ENCODE measurements at regions not wholly inside any gene's neighbourhood (a gene's known extent, or its start where the extent isn't known, plus 50 kb on each side); places are given as distances from the start of the nearest gene placed in this dataset.

- Histone ChIP-seq H3K4me3 (ENCODE audit: insufficient read depth, low read length, poor library complexity, severe bottlenecking) (no peak overlapping the region), H3K79me2 (ENCODE audit: insufficient read depth, low read length) (no peaks in the 10 kb centered on the region), H3K27ac (ENCODE audit: low read depth, low read length) (no peak overlapping the region), H3K36me3 (ENCODE audit: low read length) (no peaks in the 10 kb centered on the region), H3K4me2 (ENCODE audit: low read depth, low read length, poor library complexity, severe bottlenecking) (no peak overlapping the region), H3K9ac (ENCODE audit: low read length) (no peak overlapping the region), H3K9me2 (replicated peaks; ENCODE audit: insufficient read depth, low read length) (no peaks in the 10 kb centered on the region), H3K9me3 (ENCODE audit: insufficient read depth, low read length) (no peaks in the 10 kb centered on the region), H3F3A (ENCODE audit: insufficient read depth) (no peaks in the 10 kb centered on the region), H4K20me1 (ENCODE audit: low read depth, low read length) (no peaks in the 10 kb centered on the region), H3K27me3 (ENCODE audit: low read length) (no peaks in the 10 kb centered on the region), H2AFZ (ENCODE audit: low read depth, low read length, severe bottlenecking) (no peak overlapping the region)
- TF ChIP-seq CTCF (IDR thresholded peaks at IDR 0.05; ENCODE audit: insufficient read depth, low read length, poor library complexity, severe bottlenecking), result no peak
- TF ChIP-seq EZH2phosphoT487 (conservative IDR thresholded peaks at IDR 0.05; ENCODE audit: low read length), result no peak
These were observed 202.5 kb upstream of the NMUR2 start for GRCh38 chr5:152607401-152608160.

GRCh38 chr5:152608458-152608857, 203.4 kb upstream of the NMUR2 start:
- H3K4me2 ChIP-seq (ENCODE audit: low read depth, low read length, poor library complexity, severe bottlenecking), result no peak overlapping the region
- no peak overlapping the region for H3K27ac ChIP-seq (ENCODE audit: low read depth, low read length)
- H3F3A ChIP-seq (ENCODE audit: insufficient read depth), result no peaks in the 10 kb centered on the region
- H3K27me3 ChIP-seq (ENCODE audit: low read length), result no peaks in the 10 kb centered on the region
- H3K9ac ChIP-seq (ENCODE audit: low read length), result no peak overlapping the region
- no peak for TF ChIP-seq CTCF (IDR thresholded peaks at IDR 0.05; ENCODE audit: insufficient read depth, low read length, poor library complexity, severe bottlenecking)
- no peaks in the 10 kb centered on the region for H3K9me3 ChIP-seq (ENCODE audit: insufficient read depth, low read length)
- no peaks in the 10 kb centered on the region for H3K36me3 ChIP-seq (ENCODE audit: low read length)
- H3K4me3 ChIP-seq (ENCODE audit: insufficient read depth, low read length, poor library complexity, severe bottlenecking), result no peak overlapping the region
- H3K9me2 ChIP-seq (replicated peaks; ENCODE audit: insufficient read depth, low read length), result no peaks in the 10 kb centered on the region
- no peaks in the 10 kb centered on the region for H3K79me2 ChIP-seq (ENCODE audit: insufficient read depth, low read length)
- H2AFZ ChIP-seq (ENCODE audit: low read depth, low read length, severe bottlenecking), result no peak overlapping the region
- no peaks in the 10 kb centered on the region for H4K20me1 ChIP-seq (ENCODE audit: low read depth, low read length)

- TF ChIP-seq EZH2phosphoT487 (conservative IDR thresholded peaks at IDR 0.05; ENCODE audit: low read length), result no peak
- TF ChIP-seq CTCF (IDR thresholded peaks at IDR 0.05; ENCODE audit: insufficient read depth, low read length, poor library complexity, severe bottlenecking), result no peak
- H3K27me3 ChIP-seq (ENCODE audit: low read length), result no peaks in the 10 kb centered on the region
- H3F3A ChIP-seq (ENCODE audit: insufficient read depth), result no peaks in the 10 kb centered on the region
- H2AFZ ChIP-seq (ENCODE audit: low read depth, low read length, severe bottlenecking), result no peak overlapping the region
- H4K20me1 ChIP-seq (ENCODE audit: low read depth, low read length), result no peaks in the 10 kb centered on the region
- no peak overlapping the region for H3K4me2 ChIP-seq (ENCODE audit: low read depth, low read length, poor library complexity, severe bottlenecking)
- H3K36me3 ChIP-seq (ENCODE audit: low read length), result no peaks in the 10 kb centered on the region
- H3K4me3 ChIP-seq (ENCODE audit: insufficient read depth, low read length, poor library complexity, severe bottlenecking), result no peak overlapping the region
- no peak overlapping the region for H3K9ac ChIP-seq (ENCODE audit: low read length)
- H3K9me2 ChIP-seq (replicated peaks; ENCODE audit: insufficient read depth, low read length), result no peaks in the 10 kb centered on the region
- H3K79me2 ChIP-seq (ENCODE audit: insufficient read depth, low read length), result no peaks in the 10 kb centered on the region
- no peaks in the 10 kb centered on the region for H3K9me3 ChIP-seq (ENCODE audit: insufficient read depth, low read length)
- no peak overlapping the region for H3K27ac ChIP-seq (ENCODE audit: low read depth, low read length)
These were observed 214.7 kb upstream of the NMUR2 start for GRCh38 chr5:152619756-152620155.

All from SU-DHL-6 (cell line).